Right lobe of liver (tissue), 4 donors: ENCODE measurements at regions not wholly inside any gene's neighbourhood (a gene's known extent, or its start where the extent isn't known, plus 50 kb on each side); places are given as distances from the start of the nearest gene placed in this dataset.

Source experiments
- CTCF ChIP-seq, 4 donors: fragments of 200-600 bp in 3 of 4; fragments of 450-650 bp in 1 of 4; IDR thresholded peaks; one replicate each; pipeline versions ENCODE4 v1.5.1 to v1.8.0; 2016 to 2022; ENCODE audit warnings: antibody characterized with exemption in 4 of 4, mild to moderate bottlenecking in 2 of 4
- POLR2A ChIP-seq: fragments of 450-650 bp; IDR thresholded peaks from one replicate; pipeline ENCODE4 v1.6.1; 2017; ENCODE audit warnings: antibody characterized with exemption, mild to moderate bottlenecking
- donor health status: DM: no; HTN: no; CAD: no.
- donor health status: DM: no; HTN: no; CAD: no.
- donor health status: DM: no; HTN: yes; CAD: no.

GRCh38 chr5:126056851-126057622, 366.2 kb upstream of the GRAMD2B start:
- TF ChIP-seq CTCF (IDR thresholded peaks at IDR 0.05) (no peak), POLR2A (no peak)
